Ectodermal cell (in vitro differentiated cells): ENCODE measurements at regions not wholly inside any gene's neighbourhood (a gene's known extent, or its start where the extent isn't known, plus 50 kb on each side); places are given as distances from the start of the nearest gene placed in this dataset.

Source experiments
- H3K27ac ChIP-seq: 2 replicates; pipeline ENCODE4 v1.7.0; 2013; ENCODE audit warnings: mild to moderate bottlenecking, low read depth, low read length; ENCODE audit not compliant: insufficient read depth, poor library complexity, severe bottlenecking
- H3K27me3 ChIP-seq: 2 replicates; pipeline ENCODE4 v1.7.0; 2013; ENCODE audit warnings: mild to moderate bottlenecking, low read length; ENCODE audit not compliant: insufficient read depth, control insufficient read depth, poor library complexity, severe bottlenecking
- H3K36me3 ChIP-seq: one replicate; pipeline ENCODE4 v1.7.0; 2013; ENCODE audit warnings: low read length; ENCODE audit not compliant: control insufficient read depth, insufficient read depth
- H3K4me1 ChIP-seq: one replicate; pipeline ENCODE4 v1.7.0; 2013; ENCODE audit warnings: low read length; ENCODE audit not compliant: control insufficient read depth, insufficient read depth
- H3K4me3 ChIP-seq: 2 replicates; pipeline ENCODE4 v1.7.0; 2013; ENCODE audit warnings: low read depth, low read length, control low read depth; ENCODE audit not compliant: insufficient read depth
- H3K9me3 ChIP-seq: 2 replicates; pipeline ENCODE4 v1.7.0; 2013; ENCODE audit warnings: mild to moderate bottlenecking, low read length, moderate library complexity; ENCODE audit not compliant: control insufficient read depth
- WGBS, 2 experiments: methylation state at CpG; one replicate each; pipeline ENCODE4 v1.1.7; 2013; ENCODE audit warnings: missing lambda C conversion rate in 2 of 2; 5-methylcytosine and 5-hydroxymethylcytosine counted together

- H3K36me3 ChIP-seq, result no peaks in the 10 kb centered on the region
- H3K27ac ChIP-seq, result no peak overlapping the region
- H3K9me3 ChIP-seq, result no peaks in the 10 kb centered on the region
- WGBS, 2 experiments, result 86 to 89% methylated on average over 8 of the region's 8 CpGs
- H3K4me3 ChIP-seq, result no peak overlapping the region
- H3K27me3 ChIP-seq, result no peaks in the 10 kb centered on the region
- no peaks in the 10 kb centered on the region for H3K4me1 ChIP-seq
These were observed 276.4 kb upstream of the CXCR4 start for GRCh38 chr2:136394136-136395060.

- H3K9me3 ChIP-seq, result no peaks in the 10 kb centered on the region
- H3K27ac ChIP-seq, result no peak overlapping the region
- no peak overlapping the region for H3K4me3 ChIP-seq
- no peaks in the 10 kb centered on the region for H3K36me3 ChIP-seq
- no peaks in the 10 kb centered on the region for H3K4me1 ChIP-seq
- WGBS, 2 experiments, result 100% methylated on average over 1 of the region's 1 CpG
- H3K27me3 ChIP-seq, result no peaks in the 10 kb centered on the region
These were observed 275.6 kb upstream of the CXCR4 start for GRCh38 chr2:136393514-136393913.

- H3K27me3 ChIP-seq, result no peaks in the 10 kb centered on the region
- no peaks in the 10 kb centered on the region for H3K4me1 ChIP-seq
- no peak overlapping the region for H3K27ac ChIP-seq
- H3K9me3 ChIP-seq, result no peaks in the 10 kb centered on the region
- H3K4me3 ChIP-seq, result no peak overlapping the region
- WGBS, 2 experiments, result 89 to 93% methylated on average over 4 of the region's 4 CpGs
- H3K36me3 ChIP-seq, result no peaks in the 10 kb centered on the region
These were observed 275.1 kb upstream of the CXCR4 start for GRCh38 chr2:136392897-136393505.

GRCh38 chr2:136389809-136390208 lies 271.9 kb upstream of the CXCR4 start:
- Histone ChIP-seq H3K4me3 (no peak overlapping the region), H3K36me3 (no peaks in the 10 kb centered on the region), H3K9me3 (no peaks in the 10 kb centered on the region), H3K4me1 (no peaks in the 10 kb centered on the region), H3K27me3 (no peaks in the 10 kb centered on the region), H3K27ac (no peak overlapping the region)
- 83 to 89% methylated on average over 3 of the region's 3 CpGs for WGBS, 2 experiments

- WGBS, 2 experiments, result 87 to 93% methylated on average over 3 of the region's 3 CpGs
- Histone ChIP-seq H3K36me3 (no peaks in the 10 kb centered on the region), H3K27ac (no peak overlapping the region), H3K4me1 (no peaks in the 10 kb centered on the region), H3K4me3 (no peak overlapping the region), H3K9me3 (no peaks in the 10 kb centered on the region), H3K27me3 (no peaks in the 10 kb centered on the region)
These were observed 268.1 kb upstream of the CXCR4 start for GRCh38 chr2:136386046-136386445.

GRCh38 chr2:136384531-136385303 lies 266.8 kb upstream of the CXCR4 start:
- Histone ChIP-seq H3K4me3 (no peak overlapping the region), H3K27ac (no peak overlapping the region), H3K36me3 (no peaks in the 10 kb centered on the region), H3K4me1 (no peaks in the 10 kb centered on the region), H3K9me3 (no peaks in the 10 kb centered on the region), H3K27me3 (no peaks in the 10 kb centered on the region)
- whole genome bisulfite sequencing, 2 experiments, result 46 to 52% methylated on average over 3 of the region's 3 CpGs

GRCh38 chr2:136383167-136383566 lies 265.2 kb upstream of the CXCR4 start:
- Histone ChIP-seq H3K9me3 (no peaks in the 10 kb centered on the region), H3K27ac (no peak overlapping the region), H3K4me3 (no peak overlapping the region), H3K4me1 (no peaks in the 10 kb centered on the region), H3K36me3 (no peaks in the 10 kb centered on the region), H3K27me3 (no peaks in the 10 kb centered on the region)
- WGBS, 2 experiments, result 86 to 92% methylated on average over 3 of the region's 3 CpGs

- Histone ChIP-seq H3K9me3 (no peaks in the 10 kb centered on the region), H3K27me3 (no peaks in the 10 kb centered on the region), H3K4me1 (no peaks in the 10 kb centered on the region), H3K36me3 (no peaks in the 10 kb centered on the region), H3K4me3 (no peak overlapping the region), H3K27ac (no peak overlapping the region)
- WGBS, 2 experiments, result 85 to 86% methylated on average over 14 of the region's 14 CpGs
These were observed 264.0 kb upstream of the CXCR4 start for GRCh38 chr2:136381722-136382633.

GRCh38 chr2:136381245-136381644 lies 263.3 kb upstream of the CXCR4 start:
- no peaks in the 10 kb centered on the region for H3K36me3 ChIP-seq
- no peaks in the 10 kb centered on the region for H3K9me3 ChIP-seq
- H3K4me1 ChIP-seq, result no peaks in the 10 kb centered on the region
- no peak overlapping the region for H3K4me3 ChIP-seq
- H3K27ac ChIP-seq, result no peak overlapping the region
- 93 to 100% methylated on average over 1 of the region's 1 CpG for WGBS, 2 experiments
- no peaks in the 10 kb centered on the region for H3K27me3 ChIP-seq
